ENCODE measurements at regions not wholly inside any gene's neighbourhood (a gene's known extent, or its start where the extent isn't known, plus 50 kb on each side); places are given as distances from the start of the nearest gene placed in this dataset.

- WGBS, 2 donors: 66 to 67% methylated on average over 6 of the region's 6 CpGs
- TF ChIP-seq, protein P1, sequence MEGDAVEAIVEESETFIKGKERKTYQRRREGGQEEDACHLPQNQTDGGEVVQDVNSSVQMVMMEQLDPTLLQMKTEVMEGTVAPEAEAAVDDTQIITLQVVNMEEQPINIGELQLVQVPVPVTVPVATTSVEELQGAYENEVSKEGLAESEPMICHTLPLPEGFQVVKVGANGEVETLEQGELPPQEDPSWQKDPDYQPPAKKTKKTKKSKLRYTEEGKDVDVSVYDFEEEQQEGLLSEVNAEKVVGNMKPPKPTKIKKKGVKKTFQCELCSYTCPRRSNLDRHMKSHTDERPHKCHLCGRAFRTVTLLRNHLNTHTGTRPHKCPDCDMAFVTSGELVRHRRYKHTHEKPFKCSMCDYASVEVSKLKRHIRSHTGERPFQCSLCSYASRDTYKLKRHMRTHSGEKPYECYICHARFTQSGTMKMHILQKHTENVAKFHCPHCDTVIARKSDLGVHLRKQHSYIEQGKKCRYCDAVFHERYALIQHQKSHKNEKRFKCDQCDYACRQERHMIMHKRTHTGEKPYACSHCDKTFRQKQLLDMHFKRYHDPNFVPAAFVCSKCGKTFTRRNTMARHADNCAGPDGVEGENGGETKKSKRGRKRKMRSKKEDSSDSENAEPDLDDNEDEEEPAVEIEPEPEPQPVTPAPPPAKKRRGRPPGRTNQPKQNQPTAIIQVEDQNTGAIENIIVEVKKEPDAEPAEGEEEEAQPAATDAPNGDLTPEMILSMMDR (IDR thresholded peaks at IDR 0.05): no peak
- peaks cover 0 to 6% (median 0%) of the 10 kb centered on the region in 7 donors for H3K27me3 ChIP-seq
- peaks cover 0 to under 1% (median 0%) of the 10 kb centered on the region in 9 donors for H3K4me1 ChIP-seq
- no peak for DNase-seq
- intact Hi-C loops (cut with DNase I): loop anchor here in 9 of 10 donors (5.0 to 10.0 kb wide), 11 partner anchors 265 to 1935 kb away; partner anchors contain the start of gene JAG1 (in 1 of the 9)
- H3K36me3 ChIP-seq: no peaks in the 10 kb centered on the region
- H3K4me3 ChIP-seq: no peak overlapping the region
- H3K9me3 ChIP-seq: no peaks in the 10 kb centered on the region
- ATAC-seq: no peak
- no peak overlapping the region for H3K27ac ChIP-seq
These were observed 368.3 kb upstream of the BTBD3 start for GRCh38 chr20:11549172-11550103.

DNA sequence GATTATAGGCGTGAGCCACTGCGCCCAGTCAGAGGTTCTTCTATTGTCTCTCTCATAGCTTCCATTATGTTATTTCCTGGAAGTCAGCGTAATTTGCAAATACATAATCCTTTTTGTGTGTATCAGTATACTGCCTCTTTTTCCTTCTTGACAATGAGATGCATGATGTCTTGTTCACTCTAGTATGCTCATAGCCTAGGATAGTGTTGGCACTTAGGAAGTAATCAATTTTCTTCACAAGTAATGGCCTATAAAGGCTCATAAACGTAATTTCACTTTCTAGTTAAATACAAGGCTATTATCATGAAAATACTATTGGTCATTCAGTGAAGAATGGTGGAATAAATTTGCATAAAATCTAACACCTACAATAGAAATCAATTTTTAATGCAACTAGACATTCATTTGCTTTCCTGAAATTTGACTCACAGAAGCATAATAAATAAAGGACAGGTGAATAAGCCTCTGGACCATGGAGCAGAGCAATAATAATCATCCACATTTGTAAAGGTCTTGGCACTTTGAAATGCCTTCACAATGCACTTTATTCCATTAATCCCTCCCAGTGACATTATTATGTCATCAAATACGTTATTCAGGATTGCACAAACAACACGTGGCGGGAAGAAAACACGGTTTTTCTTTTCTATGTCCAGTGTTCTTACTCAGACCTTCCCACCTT lies 366.9 kb upstream of the BTBD3 start:
- H3K27ac ChIP-seq: no peak overlapping the region
- no peaks in the 10 kb centered on the region for H3K4me1 ChIP-seq
- H3K36me3 ChIP-seq: no peaks in the 10 kb centered on the region
- WGBS, 2 donors: 78 to 82% methylated on average over 8 of the region's 8 CpGs
- TF ChIP-seq, protein P1 (IDR thresholded peaks at IDR 0.05): no peak
- intact Hi-C loops (cut with DNase I): no loop called here
- no peak overlapping the region for H3K4me3 ChIP-seq
- H3K9me3 ChIP-seq: no peaks in the 10 kb centered on the region
- ATAC-seq (no peak), DNase-seq (no peak)
- peaks cover 0 to 4% (median 0%) of the 10 kb centered on the region in 7 donors for H3K27me3 ChIP-seq

GRCh38 chr20:11551479-11551878 lies 366.2 kb upstream of the BTBD3 start:
- Histone ChIP-seq H3K9me3 (no peaks in the 10 kb centered on the region), H3K27me3 (peaks cover 0 to 4% (median 0%) of the 10 kb centered on the region in 7 donors), H3K36me3 (no peaks in the 10 kb centered on the region), H3K27ac (no peak overlapping the region), H3K4me3 (no peak overlapping the region), H3K4me1 (no peaks in the 10 kb centered on the region)
- ATAC-seq: no peak
- TF ChIP-seq, protein P1 (IDR thresholded peaks at IDR 0.05): no peak
- DNase-seq: no peak
- intact Hi-C loops (cut with DNase I): no loop called here

DNA sequence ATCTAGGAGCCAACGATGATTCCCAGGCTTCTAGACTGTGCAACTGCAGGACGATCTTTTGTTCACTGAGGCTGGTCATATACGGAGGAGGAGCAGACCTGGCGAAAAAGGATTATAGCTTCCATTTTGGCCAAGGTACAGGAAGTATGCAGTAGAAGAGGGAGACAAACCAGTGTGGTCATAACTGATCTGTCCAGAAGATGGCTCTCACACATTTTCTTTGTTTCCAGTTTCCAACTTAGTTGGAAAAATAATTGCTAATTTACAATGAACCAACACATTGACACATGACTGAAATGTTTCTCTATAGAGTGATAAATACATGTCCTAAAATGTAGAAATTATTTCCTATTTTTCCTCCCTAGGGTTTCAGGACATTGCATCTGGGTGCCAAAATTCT lies 364.1 kb upstream of the BTBD3 start:
- Histone ChIP-seq H3K36me3 (no peaks in the 10 kb centered on the region), H3K27ac (no peak overlapping the region), H3K4me3 (no peak overlapping the region), H3K4me1 (no peaks in the 10 kb centered on the region), H3K27me3 (peaks cover 0 to 4% (median 0%) of the 10 kb centered on the region in 7 donors), H3K9me3 (no peaks in the 10 kb centered on the region)
- WGBS, 2 donors: 61 to 71% methylated on average over 4 of the region's 4 CpGs
- TF ChIP-seq, protein P1 (IDR thresholded peaks at IDR 0.05): peak in 6 of 9 donors; percentile 18 to 41 (median 30)
- ATAC-seq: no peak
- no peak for DNase-seq
- intact Hi-C loops (cut with DNase I): no loop called here
